ENCODE measurements at regions not wholly inside any gene's neighbourhood (a gene's known extent, or its start where the extent isn't known, plus 50 kb on each side); places are given as distances from the start of the nearest gene placed in this dataset.

- WGBS: 76% methylated on average over 5 of the region's 5 CpGs
- no peak overlapping the region for H3K9ac ChIP-seq (ENCODE audit: low read depth in 1 of 2, low read length in 2 of 2)
Measured at GRCh38 chr4:164192844-164193243, 561.1 kb upstream of the SMIM31 start.

GRCh38 chr4:164193676-164194075 lies 560.3 kb upstream of the SMIM31 start:
- Histone ChIP-seq H3K27ac (ENCODE audit: low read depth in 1 of 2, low read length in 2 of 2) (no peak overlapping the region), H3K36me3 (ENCODE audit: control insufficient read depth in 4 of 4, insufficient read depth in 3 of 4, low read depth in 1 of 4, low read length in 3 of 4) (no peaks in the 10 kb centered on the region), H3K9me3 (ENCODE audit: control insufficient read depth in 4 of 4, low read length in 3 of 4) (peaks cover 0 to 5% (median 0%) of the 10 kb centered on the region in 4 donors), H3K4me3 (ENCODE audit: low read depth in 1 of 3, low read length in 3 of 3) (no peak overlapping the region), H3K4me1 (ENCODE audit: control insufficient read depth in 4 of 4, insufficient read depth in 4 of 4, low read length in 3 of 4) (no peaks in the 10 kb centered on the region), H3K9ac (ENCODE audit: low read depth in 1 of 2, low read length in 2 of 2) (no peak overlapping the region), H3K27me3 (ENCODE audit: control insufficient read depth in 4 of 4, insufficient read depth in 4 of 4, low read length in 3 of 4) (no peaks in the 10 kb centered on the region)
- no peak for DNase-seq (ENCODE audit: low spot score)
- no peak for TF ChIP-seq SP1 (IDR thresholded peaks at IDR 0.05)
- TF ChIP-seq YY1 (IDR thresholded peaks at IDR 0.05): no peak
- no peak for TF ChIP-seq HNF4A (conservative IDR thresholded peaks at IDR 0.05)
- TF ChIP-seq CTCF (IDR thresholded peaks at IDR 0.05; ENCODE audit: low read depth, low read length, missing input control): no peak
- no peak for TF ChIP-seq EGR1 (IDR thresholded peaks at IDR 0.05; ENCODE audit: low read depth in 2 of 2)
- TF ChIP-seq RXRA (IDR thresholded peaks at IDR 0.05): no peak
- no peak for TF ChIP-seq NR2F2 (IDR thresholded peaks at IDR 0.05)
- no peak for TF ChIP-seq TAF1 (conservative IDR thresholded peaks at IDR 0.05)
- TF ChIP-seq JUND (IDR thresholded peaks at IDR 0.05): no peak

More at GRCh38 chr4:164192844-164193243, 561.1 kb upstream of the SMIM31 start:
- Histone ChIP-seq H3K27me3 (ENCODE audit: control insufficient read depth in 4 of 4, insufficient read depth in 4 of 4, low read length in 3 of 4) (no peaks in the 10 kb centered on the region), H3K4me1 (ENCODE audit: control insufficient read depth in 4 of 4, insufficient read depth in 4 of 4, low read length in 3 of 4) (no peaks in the 10 kb centered on the region), H3K4me3 (ENCODE audit: low read depth in 1 of 3, low read length in 3 of 3) (no peak overlapping the region), H3K9me3 (ENCODE audit: control insufficient read depth in 4 of 4, low read length in 3 of 4) (peaks cover 0 to 5% (median 0%) of the 10 kb centered on the region in 4 donors), H3K36me3 (ENCODE audit: control insufficient read depth in 4 of 4, insufficient read depth in 3 of 4, low read depth in 1 of 4, low read length in 3 of 4) (no peaks in the 10 kb centered on the region), H3K27ac (ENCODE audit: low read depth in 1 of 2, low read length in 2 of 2) (no peak overlapping the region)
- DNase-seq (ENCODE audit: low spot score): no peak
- TF ChIP-seq RAD21 (IDR thresholded peaks at IDR 0.05) (no peak), NR2F2 (IDR thresholded peaks at IDR 0.05) (no peak), TAF1 (conservative IDR thresholded peaks at IDR 0.05) (no peak), JUND (IDR thresholded peaks at IDR 0.05) (no peak), REST (IDR thresholded peaks at IDR 0.05) (no peak)

- no peaks in the 10 kb centered on the region for H3K4me1 ChIP-seq (ENCODE audit: control insufficient read depth in 4 of 4, insufficient read depth in 4 of 4, low read length in 3 of 4)
- no peaks in the 10 kb centered on the region for H3K36me3 ChIP-seq (ENCODE audit: control insufficient read depth in 4 of 4, insufficient read depth in 3 of 4, low read depth in 1 of 4, low read length in 3 of 4)
- TF ChIP-seq REST (IDR thresholded peaks at IDR 0.05) (no peak), FOXA2 (IDR thresholded peaks at IDR 0.05) (no peak), YY1 (IDR thresholded peaks at IDR 0.05) (no peak), HNF4G (IDR thresholded peaks at IDR 0.05) (no peak), GABPA (IDR thresholded peaks at IDR 0.05 in 1 of 2, conservative IDR thresholded peaks at IDR 0.05 in 1 of 2) (no peak)
- no peak for DNase-seq (ENCODE audit: low spot score)
- no peak overlapping the region for H3K27ac ChIP-seq (ENCODE audit: low read depth in 1 of 2, low read length in 2 of 2)
- WGBS: 85% methylated on average over 18 of the region's 18 CpGs
- H3K9ac ChIP-seq (ENCODE audit: low read depth in 1 of 2, low read length in 2 of 2): no peak overlapping the region
- H3K27me3 ChIP-seq (ENCODE audit: control insufficient read depth in 4 of 4, insufficient read depth in 4 of 4, low read length in 3 of 4): peaks cover 0 to 3% (median 0%) of the 10 kb centered on the region in 4 donors
- no peaks in the 10 kb centered on the region for H3K9me3 ChIP-seq (ENCODE audit: control insufficient read depth in 4 of 4, low read length in 3 of 4)
- no peak overlapping the region for H3K4me3 ChIP-seq (ENCODE audit: low read depth in 1 of 3, low read length in 3 of 3)
Measured at GRCh38 chr4:164197556-164197955, 556.4 kb upstream of the SMIM31 start.

Data from liver (tissue), 8 donors.